ENCODE measurements at regions not wholly inside any gene's neighbourhood (a gene's known extent, or its start where the extent isn't known, plus 50 kb on each side); places are given as distances from the start of the nearest gene placed in this dataset.

DNA sequence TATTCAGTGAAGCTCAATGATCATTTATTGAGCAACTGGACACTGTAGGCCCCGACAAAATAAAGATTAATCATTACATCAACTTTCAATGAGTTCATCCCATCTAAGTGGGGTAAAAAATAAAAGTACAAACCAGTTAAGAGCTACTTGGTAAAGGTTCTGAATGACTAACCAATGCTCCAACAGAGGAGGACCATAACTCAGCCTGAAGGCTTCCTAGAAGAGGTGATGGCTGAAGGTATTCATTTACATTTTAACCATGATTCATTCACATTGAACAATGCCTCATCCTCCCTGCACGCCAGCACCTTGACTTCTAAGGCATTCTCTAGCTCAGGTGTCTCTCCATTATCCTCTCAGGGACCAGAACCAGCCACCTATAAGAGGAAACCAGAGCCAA is 201.4 kb downstream of the ZNF462 start:
- DNase-seq (ENCODE audit: low read depth), result no peak

DNA sequence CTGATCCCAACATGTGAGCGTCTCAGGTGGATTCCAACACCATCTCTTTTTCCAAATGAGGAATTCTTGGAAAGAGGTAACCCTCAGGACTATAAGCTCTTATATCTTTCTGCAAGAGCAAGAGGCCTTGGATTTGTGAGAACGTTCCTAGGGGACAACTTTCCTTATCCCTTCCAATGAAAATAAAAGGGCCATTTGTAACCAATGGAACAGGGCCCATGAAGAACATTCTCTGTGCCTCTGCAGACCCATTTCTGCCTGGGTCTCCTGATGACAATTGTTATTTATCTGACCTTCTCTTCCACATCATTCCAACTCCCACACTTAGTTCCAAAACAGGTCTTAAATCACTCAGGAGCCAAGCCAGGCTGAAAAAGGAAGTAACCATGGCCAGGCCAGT is 202.6 kb downstream of the ZNF462 start:
- no peak for DNase-seq (ENCODE audit: low read depth)

DNA sequence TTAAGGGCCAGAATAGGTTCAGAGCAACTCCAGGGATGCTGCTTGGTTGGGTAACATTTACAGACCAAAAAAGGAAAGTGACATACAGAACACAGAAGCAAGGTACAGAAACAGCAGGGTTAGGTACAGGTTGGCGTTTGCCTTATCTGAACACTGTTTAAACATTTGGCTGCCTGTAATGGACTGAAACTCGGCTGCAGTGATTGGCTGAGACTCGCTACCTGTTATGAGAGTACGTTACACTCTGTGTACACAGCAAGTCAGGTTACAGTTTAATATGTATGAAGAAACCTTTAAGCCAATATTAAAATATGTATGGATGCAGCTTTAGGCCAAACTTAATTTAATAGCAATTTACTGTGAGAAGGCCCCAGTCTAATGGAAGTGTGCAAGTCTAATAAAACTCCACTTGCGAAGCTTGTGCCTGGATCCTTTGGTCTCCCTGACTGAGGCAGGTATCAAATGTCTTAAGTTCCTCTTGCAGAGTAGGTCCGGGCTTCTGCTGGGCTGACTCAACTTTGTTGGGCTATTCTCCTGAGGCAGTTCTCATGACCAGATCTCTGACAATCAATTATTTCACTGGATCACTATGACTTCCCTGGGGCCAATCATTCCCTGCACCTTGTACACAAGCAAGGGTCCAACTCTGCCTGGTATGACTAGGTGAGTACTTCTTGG is 204.9 kb downstream of the ZNF462 start:
- DNase-seq (ENCODE audit: low read depth), result no peak

DNA sequence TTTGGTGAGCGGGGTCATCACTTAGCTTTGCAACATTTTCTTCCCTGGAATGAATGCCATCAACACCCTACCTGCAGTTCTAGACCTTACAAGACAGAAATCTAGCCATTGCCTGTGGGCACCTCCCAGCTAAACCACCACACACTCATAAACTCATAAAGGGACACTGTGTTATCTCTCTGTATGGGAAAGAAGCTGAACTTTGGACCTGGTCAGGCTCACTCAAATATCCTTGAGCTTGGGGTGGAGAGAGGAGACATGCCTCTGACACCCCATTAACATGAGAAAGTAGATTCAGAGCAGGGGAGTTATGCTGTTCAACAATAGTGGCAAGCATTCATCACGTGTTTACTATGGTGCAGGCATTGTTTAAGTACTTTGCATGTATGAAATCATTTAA is 205.6 kb downstream of the ZNF462 start:
- no peak for DNase-seq (ENCODE audit: low read depth)

DNA sequence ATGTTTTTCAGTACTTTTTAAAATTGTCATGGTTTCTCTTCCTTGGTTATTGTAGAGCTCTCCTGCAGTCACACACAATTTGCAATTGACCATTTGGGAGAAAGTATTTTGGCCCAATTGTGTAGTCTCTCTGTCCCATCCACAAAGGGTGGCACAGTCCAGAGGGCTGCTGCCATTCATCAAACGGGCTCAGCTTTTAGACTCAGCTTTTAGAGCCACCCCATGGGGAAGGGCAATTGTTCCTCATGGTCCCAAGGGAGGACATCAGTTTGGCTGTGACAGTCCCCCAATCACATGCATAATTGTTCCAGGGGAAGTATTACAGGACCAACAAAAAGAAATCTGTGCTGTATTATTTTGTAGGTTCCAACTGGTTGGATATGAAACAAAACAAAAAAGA is 207.6 kb downstream of the ZNF462 start:
- no peak for DNase-seq (ENCODE audit: low read depth)

DNA sequence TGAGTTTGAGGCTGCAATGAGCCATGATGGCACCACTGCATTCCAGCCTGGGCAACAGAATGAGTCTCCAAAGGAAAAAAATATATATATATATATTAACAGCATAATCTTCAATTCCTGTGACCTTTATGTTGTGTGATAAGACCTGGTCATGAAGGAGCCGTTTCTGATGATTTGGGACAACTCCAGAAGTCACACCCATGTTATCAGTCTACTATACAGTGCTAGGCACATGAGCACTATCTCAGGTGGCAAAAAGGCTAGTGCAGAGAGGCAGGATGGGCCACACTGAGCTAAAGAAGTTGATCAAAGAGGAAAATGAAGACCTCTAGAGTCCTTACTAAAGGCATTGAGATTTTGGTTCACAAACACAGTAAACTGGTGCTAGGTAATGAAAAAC is 205.0 kb upstream of the RAD23B start:
- DNase-seq (ENCODE audit: low read depth), result no peak

DNA sequence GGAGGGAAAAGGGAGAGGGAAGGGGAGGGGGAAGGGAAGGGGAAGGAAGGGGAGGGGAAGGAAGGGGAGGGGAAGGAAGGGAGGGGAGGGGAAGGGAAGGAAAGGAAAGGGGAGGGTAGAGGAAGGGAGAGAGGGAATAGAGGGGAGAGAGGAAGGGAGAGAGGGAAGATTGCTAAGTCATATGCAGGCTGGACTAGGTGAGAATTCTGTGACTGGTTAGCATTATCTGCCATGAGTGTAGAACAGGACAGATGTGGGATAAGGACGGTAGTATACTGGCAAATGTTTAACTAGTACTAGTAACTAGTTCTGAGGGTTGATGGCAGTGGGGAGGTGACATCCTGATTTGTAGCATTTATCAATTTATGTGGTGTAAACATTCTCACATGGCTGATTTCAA is 203.5 kb upstream of the RAD23B start:
- DNase-seq (ENCODE audit: low read depth), result no peak

DNA sequence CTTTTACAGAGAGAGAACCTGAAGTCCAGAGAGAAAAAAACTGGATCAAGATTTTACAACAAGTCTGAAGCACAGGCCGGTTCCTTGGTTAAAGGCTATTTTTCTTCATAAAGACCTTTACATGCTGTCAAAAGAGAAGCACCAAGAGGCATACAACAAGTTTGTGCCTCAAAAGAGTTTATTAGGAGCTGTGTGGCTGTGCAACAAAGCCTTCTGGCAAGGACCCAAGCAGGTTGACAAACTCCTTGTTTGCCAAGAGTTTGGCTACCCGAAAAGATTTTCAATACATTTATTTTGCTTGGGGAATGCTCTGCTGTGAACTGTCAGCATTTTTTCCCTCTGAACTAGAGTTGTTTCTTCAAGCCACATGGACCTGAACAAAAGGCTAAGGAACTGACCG is 202.9 kb upstream of the RAD23B start:
- DNase-seq (ENCODE audit: low read depth), result no peak

DNA sequence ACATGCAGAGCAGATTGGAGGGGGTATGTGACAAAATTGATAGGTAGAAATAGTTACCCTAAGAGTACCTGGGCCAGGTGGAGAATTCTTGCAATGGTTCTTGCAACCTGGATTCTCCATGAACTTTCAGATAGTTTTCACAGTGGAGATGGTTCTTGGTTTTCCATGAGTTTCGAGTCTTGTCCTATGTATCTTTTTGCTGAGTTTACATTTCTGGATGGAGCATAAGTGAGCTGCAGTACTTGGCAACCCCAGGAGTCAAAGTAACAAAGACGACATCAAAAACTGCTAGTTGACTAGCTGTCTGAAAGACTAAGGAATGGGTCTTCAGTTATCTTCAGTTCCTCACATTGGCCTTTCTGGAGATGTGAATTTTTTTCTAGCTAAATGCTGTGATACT is 196.6 kb upstream of the RAD23B start:
- no peak for DNase-seq (ENCODE audit: low read depth)

DNA sequence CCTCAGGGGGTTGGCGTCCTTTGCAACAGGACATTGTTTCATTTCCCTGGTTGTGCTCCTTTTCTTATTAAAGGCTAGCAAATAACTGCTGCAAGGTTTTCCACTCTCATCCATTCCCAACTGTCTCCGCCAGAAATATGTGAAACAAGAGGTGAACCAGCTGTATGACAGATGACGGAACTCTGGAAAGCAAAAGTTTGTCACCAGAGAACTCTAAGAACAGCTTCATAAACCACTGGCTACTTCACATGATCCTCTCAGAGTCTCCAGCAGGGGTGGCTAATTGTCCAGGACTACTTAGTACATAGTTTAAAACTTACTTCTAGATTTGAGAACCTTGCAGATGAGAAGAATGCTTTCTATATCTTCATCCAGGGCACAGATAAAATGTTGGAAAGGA is 195.9 kb upstream of the RAD23B start:
- no peak for DNase-seq (ENCODE audit: low read depth)

DNA sequence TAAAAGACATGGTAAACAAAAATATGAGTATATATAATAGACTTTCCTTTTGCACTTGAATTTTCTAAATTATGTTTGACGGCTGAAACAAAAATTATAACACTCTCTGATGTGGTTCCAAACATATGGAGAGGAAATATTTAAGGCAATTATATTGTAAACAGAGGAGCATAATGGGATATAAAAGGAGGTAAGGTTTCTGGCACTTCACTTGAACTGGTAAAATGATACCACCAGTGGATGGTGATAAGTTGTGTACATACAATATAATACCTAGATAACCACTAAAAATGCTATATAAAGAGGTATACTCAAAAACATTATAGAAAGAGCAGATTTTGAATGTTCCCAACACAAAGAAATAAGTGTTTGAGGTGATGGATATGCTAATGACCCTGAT is 192.9 kb upstream of the RAD23B start:
- DNase-seq (ENCODE audit: low read depth), result no peak

DNA sequence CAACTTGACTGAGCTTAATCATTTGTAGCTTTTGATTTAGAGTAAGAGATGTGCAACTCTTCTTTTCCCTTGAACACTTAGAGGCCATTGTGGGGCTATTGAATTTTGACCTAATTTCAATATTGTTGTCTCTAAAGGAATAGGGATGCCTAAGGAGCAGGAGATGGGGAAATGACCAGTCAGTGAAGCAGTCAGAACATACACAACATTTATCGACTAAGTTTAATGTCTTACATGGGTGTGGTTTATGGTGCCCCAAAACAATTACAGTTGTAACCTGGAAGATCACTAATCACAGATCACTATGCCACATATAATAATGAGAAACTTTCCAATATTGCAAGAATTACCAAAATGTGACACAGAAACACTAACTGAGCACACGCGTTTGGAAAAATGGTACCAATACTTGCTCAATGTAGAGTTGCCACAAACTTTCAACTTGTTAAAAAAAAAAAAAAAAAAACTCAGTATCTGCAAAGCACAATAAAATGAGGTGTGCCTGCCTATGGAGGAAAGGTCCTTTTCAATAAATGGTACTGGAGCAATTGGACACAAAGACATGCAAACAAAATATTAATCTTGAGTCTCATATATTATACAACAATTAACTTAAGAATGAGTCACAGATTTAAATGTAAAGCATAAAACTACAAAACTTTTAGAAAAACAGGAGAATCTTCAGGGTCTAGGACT is 189.6 kb upstream of the RAD23B start:
- no peak for DNase-seq (ENCODE audit: low read depth)

DNA sequence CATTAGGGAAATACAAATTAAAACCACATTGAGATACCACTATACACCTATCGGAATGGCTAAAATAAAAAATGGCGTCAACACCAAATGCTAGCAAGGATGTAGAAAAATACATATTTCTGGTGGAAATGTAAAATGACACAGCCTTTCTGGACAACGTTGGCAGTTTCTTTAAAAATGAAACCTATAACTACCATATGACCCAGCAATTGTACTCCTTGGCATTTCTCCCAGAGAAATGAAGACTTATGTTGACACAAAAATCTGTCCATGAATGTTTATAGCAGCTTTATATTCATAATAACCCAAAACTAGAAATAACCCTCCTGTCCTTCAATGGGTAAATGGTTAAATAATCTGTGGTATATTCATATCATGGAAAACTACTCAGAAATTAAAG is 188.7 kb upstream of the RAD23B start:
- no peak for DNase-seq (ENCODE audit: low read depth)

DNA sequence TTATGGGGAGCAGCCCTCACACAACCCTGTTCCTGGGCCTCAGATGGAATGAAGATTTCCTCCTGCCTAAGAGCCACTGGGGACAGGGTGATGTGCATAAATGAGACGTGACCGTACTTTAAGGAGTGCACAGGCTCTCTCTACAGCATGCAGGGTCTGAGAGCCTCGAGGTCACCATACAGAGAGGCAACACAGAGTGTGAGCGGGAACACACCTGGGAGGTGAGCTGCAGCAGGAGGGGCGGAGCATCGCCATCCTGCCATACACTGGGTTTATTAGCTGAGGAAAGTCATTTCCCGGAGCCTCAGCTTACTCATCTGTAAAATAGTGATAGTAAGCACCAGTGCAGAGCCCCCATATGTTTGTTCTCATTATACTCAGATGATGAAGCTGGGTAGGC is 182.5 kb upstream of the RAD23B start:
- DNase-seq (ENCODE audit: low read depth), result no peak

DNA sequence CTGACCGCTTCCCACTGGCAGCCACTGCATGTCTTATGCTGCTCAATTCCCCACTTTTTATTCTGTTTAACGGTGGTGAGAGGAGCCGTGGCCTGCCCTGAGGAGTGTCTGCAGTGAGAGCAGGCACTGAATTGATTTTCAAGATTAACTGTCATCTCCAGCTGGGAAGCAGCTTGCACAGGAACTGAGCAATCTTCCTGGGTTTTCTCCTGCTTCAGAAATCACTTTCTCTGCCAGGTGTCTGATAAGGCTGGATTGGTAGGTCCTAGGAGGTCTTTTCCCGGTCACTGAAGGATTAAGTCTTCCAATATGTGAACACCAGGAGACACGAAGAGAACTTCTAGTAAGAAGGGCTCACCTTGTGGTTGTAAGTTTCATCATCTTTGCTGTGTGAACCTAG is 181.1 kb upstream of the RAD23B start:
- no peak for DNase-seq (ENCODE audit: low read depth)

DNA sequence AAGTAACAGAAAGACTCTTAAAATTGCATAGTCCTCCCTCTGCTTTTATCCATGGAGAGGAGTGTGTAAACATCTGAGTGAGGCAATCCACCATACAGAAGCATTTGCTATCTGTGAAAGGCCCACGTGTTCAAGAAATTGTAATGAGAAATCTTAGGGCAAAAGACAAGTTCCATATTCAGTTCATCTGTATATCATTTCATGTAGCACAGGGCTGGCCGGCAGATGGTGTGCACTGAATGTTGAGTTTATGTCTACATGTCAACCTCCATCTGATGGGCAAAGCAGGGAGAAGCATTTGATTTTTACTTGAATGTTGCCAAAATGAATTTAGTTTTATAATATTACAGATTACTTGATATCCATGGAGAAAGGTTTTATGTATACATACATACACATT is 179.5 kb upstream of the RAD23B start:
- DNase-seq (ENCODE audit: low read depth), result no peak

DNA sequence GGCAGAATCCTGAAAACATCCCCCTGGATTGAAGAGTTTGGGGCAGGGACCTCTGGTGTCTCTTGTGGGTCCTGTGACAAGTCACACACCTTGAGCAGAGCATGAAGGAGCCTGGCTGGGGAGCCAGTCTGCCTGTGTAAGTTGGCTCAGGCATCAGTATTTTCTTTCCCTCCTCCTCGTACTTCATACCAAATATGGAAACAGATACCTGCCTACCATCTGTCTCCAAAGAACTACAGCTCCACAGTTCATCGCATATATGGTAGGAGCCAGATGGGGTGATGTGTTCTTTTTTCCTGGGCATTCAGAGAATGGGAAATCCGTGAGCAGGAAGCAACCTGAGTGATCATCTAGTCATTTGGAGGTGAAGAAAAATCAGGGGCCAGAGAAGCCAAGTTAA is 177.3 kb upstream of the RAD23B start:
- no peak for DNase-seq (ENCODE audit: low read depth)

DNA sequence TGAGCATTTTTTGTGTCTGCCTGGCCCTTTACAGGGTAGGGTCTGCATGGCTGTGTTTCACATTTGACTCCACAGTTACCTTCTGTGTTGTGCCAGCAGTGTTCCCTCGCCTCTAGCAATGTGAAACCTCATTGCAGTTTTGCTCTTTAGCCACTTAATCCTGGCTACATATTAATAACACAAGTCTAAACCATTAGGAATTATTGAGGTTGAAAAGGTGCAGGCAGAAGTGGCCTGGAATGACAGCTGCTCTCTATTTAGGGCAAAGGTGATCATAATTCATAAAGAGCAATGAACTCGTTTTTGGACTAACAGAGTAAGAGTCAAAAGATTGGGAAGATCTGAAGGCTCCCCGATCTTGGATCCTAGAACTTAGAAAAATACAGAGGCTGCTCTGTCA is 176.7 kb upstream of the RAD23B start:
- DNase-seq (ENCODE audit: low read depth), result no peak

DNA sequence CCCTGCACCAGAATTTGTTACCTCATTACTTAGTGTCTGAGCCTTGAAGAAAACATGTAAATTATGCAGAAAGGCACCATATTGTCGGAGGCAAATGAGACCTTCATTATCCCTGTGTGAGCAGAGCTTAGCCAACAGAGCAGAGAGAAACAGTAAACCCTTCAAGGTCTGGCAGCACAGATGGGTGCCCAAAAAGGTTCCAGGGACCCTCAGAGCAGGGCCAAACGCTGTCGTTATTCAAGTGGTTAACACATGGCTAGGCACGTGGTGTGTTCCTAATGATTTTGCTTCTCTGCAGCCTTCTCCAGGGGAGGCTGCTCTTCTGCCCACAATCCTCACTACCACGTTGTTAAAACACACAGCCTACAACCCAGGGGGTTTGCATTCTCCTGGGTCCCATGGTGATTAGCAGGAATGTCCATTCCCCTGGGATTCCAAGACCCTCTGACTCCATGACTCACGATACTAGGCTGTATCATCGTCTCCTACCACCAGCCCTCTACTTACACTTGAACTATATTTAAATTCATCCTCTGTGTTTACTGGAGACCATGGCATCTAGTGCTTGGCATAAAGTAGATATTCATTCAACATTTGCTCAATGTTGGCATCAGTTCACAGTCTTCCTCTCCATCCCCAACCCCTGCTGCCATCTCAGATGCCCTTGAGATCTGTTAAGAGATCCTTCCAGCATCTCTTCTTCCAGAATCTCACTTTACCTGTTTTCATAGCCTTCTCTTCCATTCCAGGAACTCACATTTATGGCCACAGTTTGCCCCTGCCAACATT is 174.5 kb upstream of the RAD23B start:
- DNase-seq (ENCODE audit: low read depth), result no peak

DNA sequence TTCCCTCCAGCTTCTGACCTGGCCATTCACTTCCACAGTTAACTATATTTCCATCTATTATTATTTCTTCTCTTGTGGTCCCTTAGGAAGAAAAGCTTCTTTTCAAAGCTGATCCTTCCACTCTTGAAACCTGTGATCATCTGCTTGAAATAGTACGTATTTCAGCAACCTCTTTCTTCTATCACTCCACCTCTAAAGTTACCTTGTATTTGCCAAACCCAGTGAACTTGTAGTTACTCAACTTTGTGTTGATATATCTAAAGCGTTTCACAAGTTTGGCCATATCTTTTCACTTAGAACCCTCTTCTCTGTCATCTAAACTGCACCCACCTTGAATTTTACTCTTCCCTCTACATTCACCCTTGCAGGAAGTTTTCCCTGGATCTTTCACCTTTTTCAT is 173.8 kb upstream of the RAD23B start:
- no peak for DNase-seq (ENCODE audit: low read depth)

DNA sequence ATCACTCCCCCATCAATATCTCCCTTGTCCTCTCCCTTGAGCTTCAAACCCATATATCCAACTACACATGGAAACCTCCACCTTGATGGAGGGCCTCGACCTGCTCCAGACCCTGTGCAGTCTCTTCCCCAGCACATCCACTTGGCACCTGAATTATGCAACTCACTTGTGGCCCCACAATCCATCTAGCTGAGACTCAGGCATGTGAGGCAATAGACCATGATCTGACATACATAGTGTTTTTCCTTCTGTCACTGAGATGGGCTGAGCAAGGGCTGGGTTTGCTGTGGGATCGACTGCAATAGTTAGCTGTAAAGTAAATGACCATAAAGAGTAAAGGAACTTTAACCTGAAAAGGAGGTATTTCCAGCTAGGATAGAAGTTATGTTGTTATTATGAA is 172.9 kb upstream of the RAD23B start:
- DNase-seq (ENCODE audit: low read depth), result no peak

DNA sequence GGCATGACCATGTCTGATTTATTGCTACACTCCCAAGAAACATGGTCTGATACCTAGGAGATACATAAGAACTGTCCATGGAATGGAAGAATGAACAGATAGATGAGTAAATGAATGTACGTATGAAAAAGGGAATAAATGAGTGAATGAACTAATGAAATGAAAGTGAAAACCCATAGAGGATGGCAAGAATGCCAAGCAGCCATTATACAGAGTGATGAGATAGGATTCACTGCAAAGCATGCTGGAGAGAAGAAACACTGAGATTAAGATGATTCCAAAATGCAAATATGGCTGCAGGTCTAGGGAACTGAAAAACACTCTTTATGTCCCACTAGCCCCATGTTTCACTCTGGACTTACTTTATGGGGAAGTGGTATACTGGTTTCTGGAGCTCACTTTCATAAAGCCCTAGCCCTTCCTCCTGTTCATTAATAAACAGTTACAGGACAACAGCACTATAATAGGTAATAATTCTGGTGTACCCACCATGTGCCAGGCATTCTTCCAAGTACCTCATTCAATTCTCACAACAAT is 170.3 kb upstream of the RAD23B start:
- DNase-seq (ENCODE audit: low read depth), result no peak

Measured in LHCN-M2 (cell line).